B cell (primary cell): ENCODE measurements at regions not wholly inside any gene's neighbourhood (a gene's known extent, or its start where the extent isn't known, plus 50 kb on each side); places are given as distances from the start of the nearest gene placed in this dataset.

Experiments
- ATAC-seq: fragments of 200-7000 bp; cut with Tn5 transposase; one replicate; pipeline ENCODE4 v1.10.0; 2021; ENCODE audit warnings: low read depth, mild to moderate bottlenecking, moderate number of reproducible peaks, moderate library complexity
- CTCF ChIA-PET: fragments of 350-600 bp; sonication (Branson Sonifier 250); formaldehyde crosslinking; loops from one replicate; lab custom pipeline; 2021; ENCODE audit warnings: antibody characterized with exemption, inconsistent platforms; lab: Charles Lee
- POLR2A ChIA-PET: fragments of 350-600 bp; sonication (Branson Sonifier 250); formaldehyde crosslinking; loops from one replicate; lab custom pipeline; 2021; ENCODE audit warnings: antibody characterized with exemption; lab: Charles Lee
- DNase-seq: peaks from one replicate; pipeline ENCODE4 v3.0.0; 2013
- H2AFZ ChIP-seq: 2 replicates; pipeline ENCODE4 v1.6.1; 2012; ENCODE audit warnings: mild to moderate bottlenecking, low read depth, low read length; ENCODE audit not compliant: insufficient read depth, poor library complexity, severe bottlenecking
- H3K27ac ChIP-seq, 2 donors: 1 replicate in 1 of 2; 2 replicates in 1 of 2; pipeline ENCODE4 v1.5.1; 2012 to 2013; ENCODE audit warnings: low read length in 2 of 2, mild to moderate bottlenecking in 2 of 2, moderate library complexity in 1 of 2
- H3K27me3 ChIP-seq, 4 experiments: fragments of 200-600 bp in 1 of 4; sonication (generic) in 1 of 4; replicated peaks in 1 of 4; 1 replicate in 2 of 4; 2 replicates in 2 of 4; pipeline versions ENCODE4 v1.6.1 to v1.7.0; 2013 to 2016; ENCODE audit warnings: low read length in 3 of 4, mild to moderate bottlenecking in 2 of 4, mixed read lengths in 1 of 4, moderate library complexity in 1 of 4; ENCODE audit not compliant: insufficient read depth in 4 of 4, control insufficient read depth in 3 of 4; ENCODE audit errors: control extremely low read depth in 1 of 4
- H3K36me3 ChIP-seq, 2 experiments: replicated peaks in 1 of 2; 1 replicate in 1 of 2; 2 replicates in 1 of 2; pipeline versions ENCODE4 v1.6.1 to v1.7.1; 2013; ENCODE audit warnings: low read length in 1 of 2; ENCODE audit not compliant: insufficient read depth in 2 of 2, control insufficient read depth in 1 of 2; ENCODE audit errors: control extremely low read depth in 1 of 2, extremely low read depth in 1 of 2
- H3K4me1 ChIP-seq, 2 donors: fragments of 200-600 bp in 1 of 2; sonication (generic) in 1 of 2; 1 replicate in 1 of 2; 2 replicates in 1 of 2; pipeline versions ENCODE4 v1.5.1 to v1.6.1; 2013 to 2017; ENCODE audit warnings: low read length in 2 of 2; ENCODE audit not compliant: control insufficient read depth in 2 of 2, insufficient read depth in 2 of 2
- H3K4me2 ChIP-seq: replicated peaks from 2 replicates; pipeline ENCODE3; 2012; ENCODE audit warnings: mild to moderate bottlenecking, low read depth, low read length; ENCODE audit not compliant: poor library complexity, severe bottlenecking
- H3K4me3 ChIP-seq, 5 experiments: fragments of 200-600 bp in 1 of 5; sonication (generic) in 1 of 5; 1 replicate in 3 of 5; 2 replicates in 2 of 5; pipeline versions ENCODE4 v1.5.1 to v1.7.0; 2011 to 2016; ENCODE audit warnings: low read length in 4 of 5, mild to moderate bottlenecking in 4 of 5, low read depth in 2 of 5, control low read depth in 1 of 5, moderate library complexity in 1 of 5; ENCODE audit not compliant: insufficient read depth in 1 of 5; ENCODE audit errors: control extremely low read depth in 1 of 5, extremely low read depth in 1 of 5
- H3K79me2 ChIP-seq: fragments of 200-600 bp; sonication (generic); one replicate; pipeline ENCODE4 v1.6.0; 2016; ENCODE audit warnings: low read length; ENCODE audit not compliant: control insufficient read depth, insufficient read depth
- H3K9ac ChIP-seq: fragments of 200-600 bp; sonication (generic); 2 replicates; pipeline ENCODE4 v1.6.1; 2017; ENCODE audit warnings: mild to moderate bottlenecking, low read length, moderate library complexity
- H3K9me3 ChIP-seq, 3 donors: one replicate each; pipeline versions ENCODE4 v1.6.1 to v1.7.1; 2013; ENCODE audit warnings: low read length in 2 of 3; ENCODE audit not compliant: control insufficient read depth in 2 of 3, insufficient read depth in 1 of 3; ENCODE audit errors: control extremely low read depth in 1 of 3
- H4K20me1 ChIP-seq: 2 replicates; pipeline ENCODE4 v1.6.0; 2012; ENCODE audit warnings: mild to moderate bottlenecking, low read length; ENCODE audit not compliant: insufficient read depth, control insufficient read depth, poor library complexity, severe bottlenecking
- H3K27ac Mint-ChIP-seq: one replicate; pipeline ENCODE4 v1.8.0; 2021; ENCODE audit warnings: mixed read lengths
- H3K27me3 Mint-ChIP-seq: one replicate; pipeline ENCODE4 v1.8.0; 2021; ENCODE audit warnings: mixed read lengths
- H3K4me1 Mint-ChIP-seq: one replicate; pipeline ENCODE4 v1.8.0; 2021; ENCODE audit warnings: mixed read lengths
- H3K4me3 Mint-ChIP-seq: one replicate; pipeline ENCODE4 v1.8.0; 2021; ENCODE audit warnings: mixed read lengths
- H3K9me3 Mint-ChIP-seq: one replicate; pipeline ENCODE4 v1.8.0; 2022; ENCODE audit warnings: mixed read lengths; ENCODE audit not compliant: insufficient read depth
- EZH2 ChIP-seq: IDR thresholded peaks from 2 replicates; pipeline ENCODE4 v1.6.1; 2012; ENCODE audit warnings: borderline replicate concordance, low read depth, mild to moderate bottlenecking, moderate library complexity, low read length; ENCODE audit not compliant: insufficient read depth, poor library complexity, severe bottlenecking
- WGBS: methylation state at CpG from one replicate; pipeline ENCODE4 v1.1.5; 2013; ENCODE audit warnings: missing lambda C conversion rate; ENCODE audit not compliant: insufficient coverage; 5-methylcytosine and 5-hydroxymethylcytosine counted together
- intact Hi-C: fragments of 100-400 bp; cut with micrococcal nuclease; formaldehyde crosslinking; loops from one replicate; pipeline ENCODE4 v1.10.0; 2022
- TF ChIP-seq, protein P1 (sequence below): fragments of 200-600 bp; IDR thresholded peaks from one replicate; pipeline ENCODE4 v1.8.0; 2022; ENCODE audit warnings: antibody characterized with exemption, mild to moderate bottlenecking

DNA sequence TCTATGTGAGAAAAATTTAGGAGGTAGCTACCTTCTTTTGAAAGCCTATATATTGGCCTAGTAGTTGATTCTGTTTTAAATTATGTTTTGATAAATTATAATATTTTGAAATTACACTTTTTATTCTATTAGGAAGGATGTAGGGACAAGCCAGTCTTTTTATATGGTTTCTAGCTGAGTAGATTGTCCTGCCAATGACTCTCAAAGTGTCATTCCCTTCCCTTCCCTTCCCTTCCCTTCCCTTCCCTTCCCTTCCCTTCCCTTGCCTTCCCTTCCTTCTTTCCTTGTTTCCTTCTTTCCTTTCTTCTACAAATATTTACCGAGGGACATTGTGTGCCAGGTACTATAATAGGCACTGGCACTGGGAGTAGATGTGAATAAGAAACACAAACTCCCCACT, 99.7 kb upstream of the HDAC9 start:
- H3K27ac ChIP-seq = no peak overlapping the region
- H3K27me3 ChIP-seq = no peaks in the 10 kb centered on the region
- ChIA-PET CTCF (interaction anchor here (0.8 kb wide), 1 partner anchor 179 kb away, joined by 3 read pairs; no protein-coding TSS in a partner anchor), POLR2A (interaction anchor here (0.7 kb wide), 1 partner anchor 105 kb away, joined by 3 read pairs; no protein-coding TSS in a partner anchor)
- no peaks in the 10 kb centered on the region for H3K9me3 ChIP-seq
- no peak overlapping the region for H3K9ac ChIP-seq
- no peak overlapping the region for H2AFZ ChIP-seq
- H3K79me2 ChIP-seq = peaks cover 89% of the 10 kb centered on the region
- H4K20me1 ChIP-seq = no peaks in the 10 kb centered on the region
- intact Hi-C loops = no loop called here
- TF ChIP-seq, protein P1, sequence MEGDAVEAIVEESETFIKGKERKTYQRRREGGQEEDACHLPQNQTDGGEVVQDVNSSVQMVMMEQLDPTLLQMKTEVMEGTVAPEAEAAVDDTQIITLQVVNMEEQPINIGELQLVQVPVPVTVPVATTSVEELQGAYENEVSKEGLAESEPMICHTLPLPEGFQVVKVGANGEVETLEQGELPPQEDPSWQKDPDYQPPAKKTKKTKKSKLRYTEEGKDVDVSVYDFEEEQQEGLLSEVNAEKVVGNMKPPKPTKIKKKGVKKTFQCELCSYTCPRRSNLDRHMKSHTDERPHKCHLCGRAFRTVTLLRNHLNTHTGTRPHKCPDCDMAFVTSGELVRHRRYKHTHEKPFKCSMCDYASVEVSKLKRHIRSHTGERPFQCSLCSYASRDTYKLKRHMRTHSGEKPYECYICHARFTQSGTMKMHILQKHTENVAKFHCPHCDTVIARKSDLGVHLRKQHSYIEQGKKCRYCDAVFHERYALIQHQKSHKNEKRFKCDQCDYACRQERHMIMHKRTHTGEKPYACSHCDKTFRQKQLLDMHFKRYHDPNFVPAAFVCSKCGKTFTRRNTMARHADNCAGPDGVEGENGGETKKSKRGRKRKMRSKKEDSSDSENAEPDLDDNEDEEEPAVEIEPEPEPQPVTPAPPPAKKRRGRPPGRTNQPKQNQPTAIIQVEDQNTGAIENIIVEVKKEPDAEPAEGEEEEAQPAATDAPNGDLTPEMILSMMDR = no peak
- no peak for TF ChIP-seq EZH2
- ATAC-seq (no peak), DNase-seq (no peak)
- H3K27ac Mint-ChIP-seq = no peak overlapping the region
- no peaks in the 10 kb centered on the region for H3K36me3 ChIP-seq
- no peak overlapping the region for H3K4me3 Mint-ChIP-seq
- peaks cover 18 to 23% of the 10 kb centered on the region in 2 donors for H3K4me1 ChIP-seq
- H3K4me2 ChIP-seq = no peak overlapping the region
- peaks cover 42% of the 10 kb centered on the region for H3K4me1 Mint-ChIP-seq
- WGBS = no CpG with 5 or more reads among the region's 1 CpG
- peaks cover 3% of the 10 kb centered on the region for H3K9me3 Mint-ChIP-seq
- no peak overlapping the region for H3K4me3 ChIP-seq
- no peaks in the 10 kb centered on the region for H3K27me3 Mint-ChIP-seq

DNA sequence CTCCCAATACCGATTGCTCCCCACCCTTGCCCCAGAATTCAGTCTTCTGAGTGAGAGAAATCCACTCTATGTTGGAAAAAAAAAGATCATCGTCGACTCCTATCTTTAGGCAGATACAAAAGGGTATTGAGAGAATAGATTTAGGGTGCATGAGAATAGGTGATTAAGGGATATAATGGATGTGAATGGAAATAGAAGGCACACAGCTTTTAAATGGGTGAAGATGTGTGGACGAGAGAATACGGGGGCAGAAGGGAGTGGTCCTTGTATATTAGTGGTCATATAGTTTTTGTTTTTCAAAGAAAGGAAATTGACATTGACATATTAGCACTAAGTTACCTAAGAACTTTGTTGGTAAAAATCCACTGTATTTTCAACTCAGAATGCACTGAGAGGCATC, 98.6 kb upstream of the HDAC9 start:
- CTCF ChIA-PET = interaction anchor here (1.4 kb wide), 1 partner anchor 8 kb away, joined by 4 read pairs; no protein-coding TSS in a partner anchor
- Histone ChIP-seq H3K4me3 (no peak overlapping the region), H2AFZ (no peak overlapping the region), H3K27ac (no peak overlapping the region), H3K9me3 (no peaks in the 10 kb centered on the region), H3K4me2 (no peak overlapping the region), H3K4me1 (peaks cover 23 to 28% of the 10 kb centered on the region in 2 donors), H3K79me2 (peaks cover 79% of the 10 kb centered on the region), H3K36me3 (no peaks in the 10 kb centered on the region), H4K20me1 (no peaks in the 10 kb centered on the region), H3K9ac (no peak overlapping the region), H3K27me3 (no peaks in the 10 kb centered on the region)
- intact Hi-C loops = no loop called here
- ATAC-seq (no peak), DNase-seq (no peak)
- POLR2A ChIA-PET = no interaction called here
- Mint-ChIP-seq H3K27ac (no peak overlapping the region), H3K4me1 (peaks cover 45% of the 10 kb centered on the region), H3K27me3 (no peaks in the 10 kb centered on the region), H3K9me3 (peaks cover 3% of the 10 kb centered on the region), H3K4me3 (no peak overlapping the region)
- WGBS = 100% methylated on average over 2 of the region's 5 CpGs
- TF ChIP-seq EZH2 = no peak
- TF ChIP-seq, protein P1 = no peak
